Fibroblast of the conjunctiva (primary cell): ENCODE measurements at regions not wholly inside any gene's neighbourhood (a gene's known extent, or its start where the extent isn't known, plus 50 kb on each side); places are given as distances from the start of the nearest gene placed in this dataset.

ENCODE experiments used
- DNase-seq: peaks from one replicate; pipeline ENCODE4 v3.0.0-alpha.2; 2010; ENCODE audit warnings: low read depth

- DNase-seq: no peak
These were observed 206.8 kb downstream of the LPIN1 start for GRCh38 chr2:11953258-11953657.

GRCh38 chr2:11955314-11955713, 208.9 kb downstream of the LPIN1 start:
- peak; percentile 20 for DNase-seq

DNA sequence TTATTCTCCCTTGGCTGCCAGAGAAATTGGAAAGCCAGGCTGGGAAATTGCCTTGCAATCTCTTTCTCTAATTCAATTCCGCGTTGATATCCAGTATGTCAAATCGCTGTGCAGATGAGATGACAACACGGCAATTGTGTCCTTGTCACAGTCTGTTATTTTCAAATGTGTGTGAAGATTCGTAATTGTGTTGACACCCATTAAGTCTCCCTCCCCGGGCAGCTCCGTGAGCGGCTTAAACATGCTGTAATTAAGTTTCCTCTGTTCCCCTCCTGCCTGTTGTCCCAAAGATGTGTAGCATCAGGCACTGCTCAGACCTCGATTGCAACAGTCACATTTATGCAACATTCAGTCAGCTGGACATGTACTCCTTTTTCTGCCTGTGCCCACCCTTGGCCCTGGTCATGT, 209.5 kb downstream of the LPIN1 start:
- no peak for DNase-seq

DNA sequence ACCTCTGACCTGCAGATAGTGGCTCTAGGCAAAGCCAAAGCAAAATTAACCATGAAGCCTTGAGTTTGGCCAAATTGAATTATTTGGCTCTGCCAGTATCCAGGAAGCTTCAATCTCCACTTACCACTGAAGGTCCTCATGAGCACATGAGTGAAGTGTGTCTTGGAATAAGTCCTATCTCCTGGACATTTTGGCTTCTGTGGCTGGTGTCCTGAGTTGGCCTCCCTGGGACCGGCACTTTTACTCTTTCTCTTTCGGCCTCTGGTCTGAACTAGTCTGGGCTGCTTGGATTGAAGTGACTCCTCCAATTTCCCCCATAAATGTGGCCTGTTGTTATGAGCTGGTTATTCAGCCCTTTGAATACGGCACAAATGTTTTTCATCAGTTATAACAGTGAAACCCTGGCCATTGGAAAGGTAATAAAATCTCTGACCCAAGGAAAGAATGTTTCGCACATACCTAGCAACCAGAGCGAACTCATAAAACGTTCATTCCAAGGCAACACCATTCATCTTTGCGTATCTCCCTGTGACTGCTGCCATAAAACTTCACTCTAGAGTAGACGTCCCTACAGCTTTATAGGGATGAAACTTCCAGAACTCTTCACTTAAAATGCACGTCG, 216.4 kb downstream of the LPIN1 start:
- DNase-seq: no peak

DNA sequence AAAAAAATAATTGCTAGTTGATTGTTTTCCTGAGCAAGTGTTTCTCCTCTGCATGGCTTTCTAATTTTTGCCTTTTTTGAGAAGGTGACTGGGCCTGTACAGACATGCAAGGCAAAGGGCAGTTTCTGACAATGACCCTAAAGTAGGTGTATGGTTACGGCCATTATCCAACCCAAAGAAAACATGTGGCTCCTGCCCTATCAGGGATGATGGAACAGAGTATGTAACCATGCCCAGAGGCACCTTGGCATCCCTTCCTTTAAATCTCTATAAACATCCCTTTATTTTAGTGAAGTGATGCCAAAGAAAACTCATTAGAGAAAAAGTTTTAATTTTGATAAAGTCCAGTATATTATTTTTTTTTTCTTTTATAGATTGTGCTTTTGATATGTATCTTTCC, 217.5 kb downstream of the LPIN1 start:
- no peak for DNase-seq

- peak; percentile 40 for DNase-seq
These were observed 221.6 kb downstream of the LPIN1 start for GRCh38 chr2:11967946-11968465.

- DNase-seq: no peak
These were observed 222.1 kb downstream of the LPIN1 start for GRCh38 chr2:11968521-11968920.

DNA sequence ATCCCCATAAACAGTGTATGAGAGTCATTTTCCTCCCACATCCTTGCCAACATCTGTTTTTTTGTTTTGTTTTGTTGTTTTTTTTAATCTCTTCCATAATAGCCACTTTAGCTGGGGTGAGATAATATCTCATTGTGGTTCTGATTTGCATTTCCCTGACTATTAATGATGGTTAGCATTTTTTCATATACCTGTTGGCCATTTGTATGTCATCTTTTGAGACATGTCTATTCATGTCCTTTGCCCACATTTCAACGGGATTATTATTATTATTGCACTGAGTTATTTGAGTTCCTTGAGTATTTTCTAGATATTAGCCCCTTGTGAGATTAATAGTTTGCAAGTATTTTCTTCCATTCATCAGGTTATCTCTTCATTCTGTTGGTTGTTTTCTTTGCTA, 223.3 kb downstream of the LPIN1 start:
- DNase-seq: no peak

DNA sequence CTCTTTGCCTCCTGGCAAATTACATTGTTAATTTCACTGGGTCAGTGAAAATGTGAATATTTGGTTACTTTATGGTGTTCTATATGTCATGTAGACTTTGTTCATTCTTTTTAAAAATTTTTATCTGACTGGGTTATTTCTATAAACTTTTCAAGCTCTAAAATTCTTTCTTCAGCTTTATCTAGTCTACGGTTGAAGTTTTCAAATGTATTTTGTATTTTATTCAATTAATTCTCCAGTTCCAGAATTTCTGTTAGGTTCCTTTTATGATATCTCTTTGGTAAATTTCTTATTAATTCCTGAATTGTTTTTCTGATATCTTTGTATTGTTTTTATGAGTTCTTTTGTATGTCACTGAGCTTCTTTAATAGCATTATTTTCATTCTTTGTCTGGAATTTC, 228.1 kb downstream of the LPIN1 start:
- DNase-seq: no peak

DNA sequence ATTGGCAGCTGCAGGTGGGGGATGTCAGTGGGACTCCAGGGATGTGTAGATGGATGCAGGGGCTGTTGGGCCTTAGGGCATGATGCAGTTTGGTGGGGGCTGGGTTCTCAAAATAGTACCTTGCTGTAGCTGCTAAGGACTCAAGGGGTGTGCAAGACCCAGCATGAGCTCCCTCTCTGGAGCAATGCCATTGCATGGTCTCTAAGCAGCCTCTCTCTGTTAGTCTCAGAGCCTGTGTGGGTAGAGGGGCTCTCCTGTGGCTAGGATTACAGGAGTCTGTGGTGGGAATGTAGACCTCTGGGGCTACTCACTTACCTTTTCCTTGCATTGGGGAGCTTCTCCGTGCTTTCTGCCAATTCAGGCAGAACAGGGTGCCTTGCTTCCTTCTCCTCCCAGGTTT, 228.9 kb downstream of the LPIN1 start:
- DNase-seq: no peak

- no peak for DNase-seq
These were observed 229.6 kb downstream of the LPIN1 start for GRCh38 chr2:11976073-11976472.

DNA sequence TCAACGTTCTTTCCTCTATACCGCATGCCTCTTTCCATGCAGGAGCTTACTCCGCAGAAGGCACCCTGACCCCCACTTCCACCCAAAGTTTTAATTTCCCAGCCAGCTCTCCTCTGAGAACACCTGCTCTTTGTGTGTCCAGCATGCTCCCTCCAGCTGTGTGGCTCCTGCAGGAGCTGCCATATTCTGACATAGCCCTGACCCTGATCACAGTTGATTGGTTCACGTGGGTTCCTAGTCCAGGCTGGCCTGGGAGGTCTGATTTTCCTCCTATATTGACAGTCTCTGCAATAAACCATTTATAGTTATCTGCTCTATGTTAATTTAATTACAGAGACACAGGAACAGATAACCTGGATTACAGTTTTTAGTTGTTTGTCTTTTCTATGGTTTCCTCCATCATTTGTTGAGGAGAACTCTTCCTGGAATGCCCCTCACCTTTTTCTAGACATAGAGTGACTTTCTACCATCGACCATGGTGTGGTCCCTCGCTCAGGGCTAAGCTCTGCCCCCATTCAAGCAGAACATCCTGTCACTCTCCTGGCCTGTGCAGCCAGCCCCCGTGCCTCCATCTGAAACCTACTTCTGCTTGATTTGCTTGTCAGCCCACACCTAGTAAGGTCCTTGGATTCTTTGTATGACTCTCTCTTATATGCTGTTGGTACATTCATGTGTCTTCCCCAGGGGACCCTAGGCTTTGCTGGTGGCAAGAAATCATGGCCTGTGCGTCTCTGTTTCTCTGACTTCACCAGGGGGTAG, 231.5 kb downstream of the LPIN1 start:
- no peak for DNase-seq

DNA sequence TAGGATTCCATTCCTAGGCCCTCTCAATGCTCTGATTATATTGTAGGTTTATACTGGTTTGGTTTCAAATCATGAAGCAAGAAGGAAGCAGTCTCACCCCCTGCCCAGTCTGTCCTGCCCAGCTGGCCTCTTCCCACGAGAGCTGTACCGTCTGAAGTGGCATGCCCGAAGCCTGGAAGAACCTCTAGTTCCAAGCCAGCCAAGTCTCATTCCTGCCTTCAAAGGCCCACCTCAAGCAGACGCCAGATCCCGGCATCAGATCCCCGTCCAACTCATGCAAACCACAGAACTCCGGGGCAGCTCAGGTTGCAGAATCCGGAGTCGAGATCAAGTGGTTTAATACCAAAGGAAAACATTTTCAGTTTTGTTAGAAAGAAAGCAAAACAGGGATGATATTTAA, 234.4 kb downstream of the LPIN1 start:
- no peak for DNase-seq

DNA sequence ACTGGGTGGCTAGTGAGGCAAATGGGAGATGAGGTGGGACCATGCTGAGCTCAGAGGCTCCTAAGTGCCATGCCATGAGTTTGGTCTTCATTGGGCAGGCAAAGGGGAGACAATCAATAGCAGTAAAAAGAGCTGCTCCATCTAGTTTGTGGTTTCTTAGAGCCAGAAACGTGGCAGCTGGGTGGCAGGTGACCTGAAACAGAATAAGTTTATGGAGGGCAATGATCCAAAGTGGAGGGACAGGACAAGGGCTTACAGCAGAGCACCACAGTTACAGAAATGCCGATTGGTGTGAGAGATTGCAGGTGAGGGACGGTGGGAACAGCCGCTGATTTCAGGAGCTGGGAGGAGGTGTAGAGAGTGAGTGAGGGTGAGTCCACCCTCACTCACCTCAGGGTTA, 237.0 kb downstream of the LPIN1 start:
- no peak for DNase-seq

- no peak for DNase-seq
These were observed 237.4 kb downstream of the LPIN1 start for GRCh38 chr2:11983870-11984269.

- DNase-seq: no peak
These were observed 238.1 kb downstream of the LPIN1 start for GRCh38 chr2:11984316-11985158.

- no peak for DNase-seq
These were observed 239.6 kb downstream of the LPIN1 start for GRCh38 chr2:11985817-11986566.

DNA sequence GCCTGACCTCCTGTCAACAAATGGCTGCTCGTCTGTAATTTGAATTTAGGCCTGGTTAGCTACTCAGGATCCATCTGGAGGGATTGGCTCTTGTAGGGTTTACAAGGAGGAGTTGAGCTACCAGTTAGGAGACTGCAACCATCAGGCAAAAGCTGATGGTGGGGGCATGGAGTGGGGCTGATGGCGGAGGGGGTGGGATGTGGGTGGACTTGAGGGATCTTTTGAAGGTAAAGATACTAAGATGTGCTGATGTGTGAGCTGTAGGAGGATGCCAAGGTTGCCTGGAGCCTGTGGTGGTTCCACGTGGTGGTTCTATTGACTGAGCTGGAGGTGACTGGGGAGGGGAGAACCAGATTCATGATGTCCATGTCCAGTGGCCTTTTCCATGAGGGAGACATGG, 240.7 kb downstream of the LPIN1 start:
- no peak for DNase-seq

GRCh38 chr2:11988691-11989353, 242.4 kb downstream of the LPIN1 start:
- no peak for DNase-seq

DNA sequence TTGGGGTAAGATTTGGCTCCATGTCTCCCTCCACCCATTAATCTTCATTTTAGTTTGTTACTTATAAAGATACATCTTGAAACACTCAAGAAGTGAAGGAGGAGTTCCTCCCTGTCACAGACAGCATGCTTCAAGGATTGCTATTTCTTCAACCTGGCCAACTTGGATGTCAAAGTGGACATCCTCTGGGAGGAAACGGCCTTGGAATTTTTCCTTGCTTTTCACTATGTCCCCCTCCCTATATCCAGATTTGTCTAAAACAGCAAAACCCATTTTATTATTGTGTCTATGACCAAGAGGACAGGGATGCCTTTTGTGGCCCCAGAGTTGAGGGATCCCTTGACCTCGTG, 242.9 kb downstream of the LPIN1 start:
- no peak for DNase-seq

DNA sequence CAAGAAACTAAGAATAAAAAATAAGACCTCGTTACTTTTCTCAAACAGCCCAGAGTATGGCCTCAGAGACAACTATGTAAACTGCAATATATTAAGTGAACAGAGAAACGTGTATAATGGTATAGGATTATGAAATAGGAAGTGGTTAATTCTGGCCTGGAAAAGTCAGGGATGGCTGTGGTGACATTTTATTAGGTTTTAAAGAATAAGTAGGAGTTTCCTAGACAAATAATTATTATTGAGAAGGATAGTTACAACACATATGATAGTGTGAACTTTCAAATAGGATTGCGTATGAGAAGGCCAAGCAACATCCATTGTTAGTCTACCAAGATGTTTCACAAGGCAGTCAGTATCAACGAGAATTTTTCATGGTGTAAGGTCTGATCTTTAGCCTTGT, 244.1 kb downstream of the LPIN1 start:
- DNase-seq: no peak

- no peak for DNase-seq
These were observed 247.3 kb downstream of the LPIN1 start for GRCh38 chr2:11993749-11994148.
